ENCODE measurements at regions not wholly inside any gene's neighbourhood (a gene's known extent, or its start where the extent isn't known, plus 50 kb on each side); places are given as distances from the start of the nearest gene placed in this dataset.

GRCh38 chr14:96725232-96725631 is 72.0 kb upstream of the VRK1 start:
- no peak for DNase-seq (ENCODE audit: low read depth in 3 of 3, low spot score in 2 of 3)

- DNase-seq (ENCODE audit: low read depth in 3 of 3, low spot score in 2 of 3): no peak
Observed at GRCh38 chr14:96727073-96727472, 70.1 kb upstream of the VRK1 start.

GRCh38 chr14:96727491-96727890 is 69.7 kb upstream of the VRK1 start:
- no peak for DNase-seq (ENCODE audit: low read depth in 3 of 3, low spot score in 2 of 3)

GRCh38 chr14:96727980-96728717 is 69.0 kb upstream of the VRK1 start:
- no peak for DNase-seq (ENCODE audit: low read depth in 3 of 3, low spot score in 2 of 3)

- DNase-seq (ENCODE audit: low read depth in 3 of 3, low spot score in 2 of 3): no peak
Observed at GRCh38 chr14:96729889-96730288, 67.3 kb upstream of the VRK1 start.

- DNase-seq (ENCODE audit: low read depth in 3 of 3, low spot score in 2 of 3): no peak
Observed at GRCh38 chr14:96730386-96730785, 66.8 kb upstream of the VRK1 start.

- DNase-seq (ENCODE audit: low read depth in 3 of 3, low spot score in 2 of 3): no peak
Observed at GRCh38 chr14:96734076-96734622, 63.0 kb upstream of the VRK1 start.

GRCh38 chr14:96735526-96735925 is 61.7 kb upstream of the VRK1 start:
- no peak for DNase-seq (ENCODE audit: low read depth in 3 of 3, low spot score in 2 of 3)

- no peak for DNase-seq (ENCODE audit: low read depth in 3 of 3, low spot score in 2 of 3)
Observed at GRCh38 chr14:96736439-96736838, 60.7 kb upstream of the VRK1 start.

GRCh38 chr14:96737881-96738280 is 59.3 kb upstream of the VRK1 start:
- DNase-seq (ENCODE audit: low read depth in 3 of 3, low spot score in 2 of 3): no peak

GRCh38 chr14:96739200-96739910 is 57.8 kb upstream of the VRK1 start:
- DNase-seq (ENCODE audit: low read depth in 3 of 3, low spot score in 2 of 3): no peak

GRCh38 chr14:96741151-96741977 is 55.8 kb upstream of the VRK1 start:
- DNase-seq (ENCODE audit: low read depth in 3 of 3, low spot score in 2 of 3): no peak

GRCh38 chr14:96744262-96744661 is 52.9 kb upstream of the VRK1 start:
- no peak for DNase-seq (ENCODE audit: low read depth in 3 of 3, low spot score in 2 of 3)

- no peak for DNase-seq (ENCODE audit: low read depth in 3 of 3, low spot score in 2 of 3)
Observed at GRCh38 chr14:96745500-96746051, 51.6 kb upstream of the VRK1 start.

GRCh38 chr14:96746101-96746500 is 51.1 kb upstream of the VRK1 start:
- DNase-seq (ENCODE audit: low read depth in 3 of 3, low spot score in 2 of 3): no peak

GRCh38 chr14:96747006-96747405 is 50.2 kb upstream of the VRK1 start:
- DNase-seq (ENCODE audit: low read depth in 3 of 3, low spot score in 2 of 3): no peak
